ENCODE measurements at regions not wholly inside any gene's neighbourhood (a gene's known extent, or its start where the extent isn't known, plus 50 kb on each side); places are given as distances from the start of the nearest gene placed in this dataset.

DNA sequence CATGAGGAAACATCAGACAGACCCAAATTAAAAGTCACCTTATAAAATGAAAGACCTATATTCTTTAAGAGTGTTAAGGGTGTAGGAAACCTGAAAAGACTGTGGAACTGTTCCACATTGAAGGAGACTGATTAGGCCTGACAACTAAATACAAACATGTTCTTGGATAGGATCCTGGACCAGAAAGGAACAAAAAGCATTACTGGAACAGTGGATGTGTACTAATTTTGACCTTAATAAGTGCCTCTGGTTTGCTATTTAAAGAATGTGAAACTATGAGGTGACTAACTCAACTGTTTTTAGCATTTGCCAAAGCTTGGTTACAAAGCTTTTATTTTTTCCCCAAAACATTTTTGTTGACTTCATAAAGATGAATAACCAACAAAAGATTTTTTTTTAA is 340.6 kb downstream of the CAAP1 start:
- DNase-seq (ENCODE audit: extremely low read depth, low read depth), result no peak
- TF ChIP-seq, protein P1, sequence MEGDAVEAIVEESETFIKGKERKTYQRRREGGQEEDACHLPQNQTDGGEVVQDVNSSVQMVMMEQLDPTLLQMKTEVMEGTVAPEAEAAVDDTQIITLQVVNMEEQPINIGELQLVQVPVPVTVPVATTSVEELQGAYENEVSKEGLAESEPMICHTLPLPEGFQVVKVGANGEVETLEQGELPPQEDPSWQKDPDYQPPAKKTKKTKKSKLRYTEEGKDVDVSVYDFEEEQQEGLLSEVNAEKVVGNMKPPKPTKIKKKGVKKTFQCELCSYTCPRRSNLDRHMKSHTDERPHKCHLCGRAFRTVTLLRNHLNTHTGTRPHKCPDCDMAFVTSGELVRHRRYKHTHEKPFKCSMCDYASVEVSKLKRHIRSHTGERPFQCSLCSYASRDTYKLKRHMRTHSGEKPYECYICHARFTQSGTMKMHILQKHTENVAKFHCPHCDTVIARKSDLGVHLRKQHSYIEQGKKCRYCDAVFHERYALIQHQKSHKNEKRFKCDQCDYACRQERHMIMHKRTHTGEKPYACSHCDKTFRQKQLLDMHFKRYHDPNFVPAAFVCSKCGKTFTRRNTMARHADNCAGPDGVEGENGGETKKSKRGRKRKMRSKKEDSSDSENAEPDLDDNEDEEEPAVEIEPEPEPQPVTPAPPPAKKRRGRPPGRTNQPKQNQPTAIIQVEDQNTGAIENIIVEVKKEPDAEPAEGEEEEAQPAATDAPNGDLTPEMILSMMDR (IDR thresholded peaks at IDR 0.05; ENCODE audit: low read depth, low read length, missing control alignments), result no peak
- no peak overlapping the region for H3K4me3 ChIP-seq (replicated peaks; ENCODE audit: low read depth, low read length)

DNA sequence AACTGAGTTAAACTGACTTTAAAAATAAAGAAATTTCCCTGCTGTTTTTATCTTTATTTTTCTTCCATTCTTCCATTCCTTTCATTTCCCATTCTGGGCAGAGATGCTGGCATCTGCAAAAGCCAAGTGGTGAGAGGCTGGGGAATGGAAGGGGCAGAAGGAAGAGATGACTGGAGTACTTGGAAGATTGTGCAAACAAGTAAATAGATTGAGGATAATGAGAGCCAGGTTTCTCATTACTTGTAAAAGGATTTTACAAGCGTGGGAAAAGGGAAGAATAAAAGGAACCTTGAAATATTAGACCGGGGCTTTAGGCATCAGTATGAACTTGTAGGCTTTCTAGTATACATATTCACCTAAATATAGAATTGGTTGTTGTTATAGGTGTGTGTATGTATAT is 341.2 kb downstream of the CAAP1 start:
- DNase-seq (ENCODE audit: extremely low read depth, low read depth), result no peak
- no peak overlapping the region for H3K4me3 ChIP-seq (replicated peaks; ENCODE audit: low read depth, low read length)
- TF ChIP-seq, protein P1 (IDR thresholded peaks at IDR 0.05; ENCODE audit: low read depth, low read length, missing control alignments), result no peak

DNA sequence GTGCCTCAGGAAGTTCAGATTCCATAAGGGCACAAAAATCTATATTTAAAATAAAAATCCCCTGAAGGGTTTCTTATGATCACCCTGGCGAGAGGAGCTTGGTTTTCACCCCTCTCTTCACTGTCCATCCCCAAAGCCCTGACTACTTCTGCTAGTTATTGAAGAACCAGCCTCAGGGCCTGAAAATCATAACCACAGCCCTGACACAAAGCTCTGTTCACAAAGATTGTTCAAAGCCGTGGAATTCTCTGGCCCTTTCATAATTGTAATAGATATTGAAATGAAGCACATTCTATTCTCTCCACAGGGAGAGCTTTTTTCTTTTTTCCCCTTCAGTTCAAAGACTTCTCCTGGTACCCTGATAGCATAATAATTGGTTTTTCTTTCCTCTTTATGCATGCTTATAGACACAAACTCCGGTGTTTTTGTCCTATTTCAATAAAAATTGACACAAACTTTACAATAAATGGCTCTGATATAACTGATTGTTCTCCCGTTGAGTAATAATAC is 343.8 kb downstream of the CAAP1 start:
- TF ChIP-seq, protein P1 (IDR thresholded peaks at IDR 0.05; ENCODE audit: low read depth, low read length, missing control alignments), result no peak
- DNase-seq (ENCODE audit: extremely low read depth, low read depth), result no peak
- H3K4me3 ChIP-seq (replicated peaks; ENCODE audit: low read depth, low read length), result no peak overlapping the region

DNA sequence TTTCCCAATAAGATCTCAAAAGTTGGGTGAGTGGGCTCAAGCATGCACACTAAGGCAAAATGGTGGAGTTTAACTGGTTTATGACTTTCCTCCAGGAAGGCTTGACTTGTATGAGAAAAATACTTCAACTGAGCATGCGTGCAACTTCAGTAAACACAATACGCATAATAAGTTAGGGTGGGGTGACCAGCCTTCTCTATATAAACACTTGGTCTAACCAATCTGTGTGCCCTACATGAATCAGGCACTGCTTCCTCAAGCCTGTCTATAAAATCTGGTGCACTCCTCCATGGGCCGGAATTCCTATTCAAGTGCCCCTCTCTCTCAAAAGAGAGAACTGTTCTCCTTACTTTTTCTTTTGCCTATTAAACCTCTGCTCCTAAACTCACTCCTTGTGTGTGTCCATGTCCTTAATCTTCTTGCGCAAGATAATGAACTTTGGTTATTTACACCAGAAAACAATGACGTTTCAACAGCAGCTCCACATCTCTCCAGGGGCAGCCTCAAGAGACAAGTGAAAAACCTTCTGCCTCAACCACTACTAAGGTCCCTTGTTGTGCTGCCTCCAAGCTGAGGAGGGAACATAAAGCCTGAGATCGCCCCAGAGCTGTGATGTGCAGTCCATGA is 352.6 kb downstream of the CAAP1 start:
- no peak for DNase-seq (ENCODE audit: extremely low read depth, low read depth)
- no peak overlapping the region for H3K4me3 ChIP-seq (replicated peaks; ENCODE audit: low read depth, low read length)
- TF ChIP-seq, protein P1 (IDR thresholded peaks at IDR 0.05; ENCODE audit: low read depth, low read length, missing control alignments), result no peak

DNA sequence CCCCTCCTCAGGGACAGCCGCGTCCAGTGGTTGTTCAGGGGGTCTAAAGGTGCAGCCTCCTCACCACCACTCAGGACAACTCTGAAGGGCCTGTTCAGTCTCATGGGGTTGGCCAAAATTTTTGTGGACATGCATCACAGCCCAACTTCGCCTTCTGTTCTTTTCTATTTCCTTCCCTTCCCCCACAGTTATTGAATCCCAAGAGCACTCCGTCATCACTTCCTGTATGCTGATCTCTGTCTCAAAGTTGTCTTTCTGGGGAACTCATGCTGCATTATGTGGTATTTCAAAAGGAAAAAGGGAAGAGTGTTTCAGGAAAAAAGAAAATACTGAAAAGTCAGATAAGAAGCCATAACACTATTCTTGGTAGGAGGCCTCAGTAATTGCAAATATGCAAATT is 355.4 kb downstream of the CAAP1 start:
- no peak for DNase-seq (ENCODE audit: extremely low read depth, low read depth)
- H3K4me3 ChIP-seq (replicated peaks; ENCODE audit: low read depth, low read length), result no peak overlapping the region
- TF ChIP-seq, protein P1 (IDR thresholded peaks at IDR 0.05; ENCODE audit: low read depth, low read length, missing control alignments), result no peak

DNA sequence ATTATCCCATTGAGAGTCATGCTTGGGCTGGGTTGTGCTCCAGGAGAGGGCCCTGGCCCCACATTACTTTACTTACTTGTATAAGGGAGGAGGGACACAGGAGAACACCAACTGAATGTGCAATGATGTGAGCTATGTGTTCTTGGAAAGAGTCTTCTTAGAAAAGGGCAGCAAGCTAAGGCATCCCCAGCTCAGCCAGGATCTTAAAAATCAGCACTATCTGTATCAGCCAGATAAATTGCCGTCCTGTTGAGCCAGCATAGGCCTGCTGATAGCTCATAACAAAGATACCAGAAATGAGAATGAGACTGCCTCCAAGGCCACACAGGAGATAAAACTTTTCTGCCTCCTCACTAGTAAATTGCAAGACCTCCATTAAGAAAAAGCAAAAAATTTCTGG is 357.5 kb downstream of the CAAP1 start:
- no peak for DNase-seq (ENCODE audit: extremely low read depth, low read depth)
- TF ChIP-seq, protein P1 (IDR thresholded peaks at IDR 0.05; ENCODE audit: low read depth, low read length, missing control alignments), result no peak

DNA sequence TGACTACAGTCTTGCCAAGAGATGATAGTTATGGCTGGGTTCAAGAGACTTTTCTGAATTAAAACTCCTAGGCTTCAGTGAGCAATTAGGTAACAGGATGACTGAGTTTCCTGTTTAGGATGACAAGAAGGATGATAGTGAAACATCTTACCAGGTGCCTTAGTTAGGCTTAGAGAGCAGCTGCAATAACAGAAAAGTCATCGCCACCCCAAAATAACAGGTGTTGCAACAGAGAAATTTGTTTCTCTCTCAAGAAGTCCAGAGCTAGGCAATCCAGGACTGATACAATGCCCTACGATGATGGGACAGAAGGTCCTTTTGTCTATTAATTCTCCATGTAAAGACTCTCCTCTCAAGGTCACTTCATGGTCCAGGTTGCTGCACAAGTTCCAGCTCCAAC is 361.8 kb downstream of the CAAP1 start:
- no peak for DNase-seq (ENCODE audit: extremely low read depth, low read depth)
- H3K4me3 ChIP-seq (replicated peaks; ENCODE audit: low read depth, low read length), result no peak overlapping the region
- TF ChIP-seq, protein P1 (IDR thresholded peaks at IDR 0.05; ENCODE audit: low read depth, low read length, missing control alignments), result no peak

More for the DNA sequence above, 357.5 kb downstream of the CAAP1 start:
- H3K4me3 ChIP-seq (replicated peaks; ENCODE audit: low read depth, low read length), result no peak overlapping the region

All from HFF-Myc (cell line).